GM13976 (cell line): ENCODE measurements at regions not wholly inside any gene's neighbourhood (a gene's known extent, or its start where the extent isn't known, plus 50 kb on each side); places are given as distances from the start of the nearest gene placed in this dataset.

Source experiments
- DNase-seq: peaks from one replicate; pipeline ENCODE4 v3.0.0; 2012; ENCODE audit warnings: low spot score
- CTCF ChIP-seq: IDR thresholded peaks from 2 replicates; pipeline ENCODE4 v1.5.1; 2012; ENCODE audit warnings: borderline replicate concordance, mild to moderate bottlenecking; ENCODE audit not compliant: insufficient read depth; ENCODE audit errors: extremely low read depth, missing control alignments, control extremely low read depth
- in situ Hi-C: fragments of 300-500 bp; cut with MboI; formaldehyde crosslinking; loops from one replicate; pipeline ENCODE4 v1.12.0; 2022; ENCODE audit warnings: low sequenced_read_pairs, mixed read lengths, inconsistent platforms; ENCODE audit not compliant: unreplicated experiment

GRCh38 chr17:68748381-68748780 is 147.2 kb upstream of the FAM20A start:
- in situ Hi-C loops = no loop called here
- TF ChIP-seq CTCF = no peak

GRCh38 chr17:68740555-68741447 is 139.6 kb upstream of the FAM20A start:
- DNase-seq = no peak
- TF ChIP-seq CTCF = no peak
- in situ Hi-C loops = no loop called here

More at GRCh38 chr17:68748381-68748780, 147.2 kb upstream of the FAM20A start:
- DNase-seq = no peak

- in situ Hi-C loops = no loop called here
- no peak for TF ChIP-seq CTCF
- no peak for DNase-seq
Observed at GRCh38 chr17:68737761-68738443, 136.7 kb upstream of the FAM20A start.

- in situ Hi-C loops = no loop called here
- no peak for DNase-seq
- TF ChIP-seq CTCF = no peak
Observed at GRCh38 chr17:68734931-68735330, 133.8 kb upstream of the FAM20A start.

- in situ Hi-C loops = no loop called here
- DNase-seq = no peak
- no peak for TF ChIP-seq CTCF
Observed at GRCh38 chr17:68734187-68734900, 133.2 kb upstream of the FAM20A start.

GRCh38 chr17:68733241-68734176 is 132.3 kb upstream of the FAM20A start:
- no peak for DNase-seq
- no peak for TF ChIP-seq CTCF
- in situ Hi-C loops = no loop called here
